G401 (cell line): ENCODE measurements at regions not wholly inside any gene's neighbourhood (a gene's known extent, or its start where the extent isn't known, plus 50 kb on each side); places are given as distances from the start of the nearest gene placed in this dataset.
"Not testable (repeated sequence)": the region's sequence is repeated elsewhere in the genome, so short reads cannot be mapped to it uniquely, and the experiment has no call there.

ENCODE experiments used
- DNase-seq: peaks from one replicate; pipeline ENCODE4 v3.0.0-alpha.2; 2015; ENCODE audit warnings: low spot score
- in situ Hi-C: cut with HindIII; loops from 2 replicates; pipeline ENCODE4 v1.10.0; 2016; ENCODE audit warnings: low sequenced_read_pairs, mixed read lengths

- in situ Hi-C loops: no loop called here
- no peak for DNase-seq
Observed at GRCh38 chr7:53229202-53229601, 193.8 kb downstream of the POM121L12 start.

GRCh38 chr7:53237344-53237913 is 202.0 kb downstream of the POM121L12 start:
- no peak for DNase-seq
- in situ Hi-C loops: no loop called here

GRCh38 chr7:53238021-53238605 is 202.7 kb downstream of the POM121L12 start:
- in situ Hi-C loops: no loop called here
- DNase-seq: no peak

GRCh38 chr7:53239151-53239550 is 203.7 kb downstream of the POM121L12 start:
- in situ Hi-C loops, DNase-seq: not testable (repeated sequence)

GRCh38 chr7:53245721-53246120 is 210.3 kb downstream of the POM121L12 start:
- DNase-seq: no peak
- in situ Hi-C loops: no loop called here

GRCh38 chr7:53246957-53247356 is 211.5 kb downstream of the POM121L12 start:
- in situ Hi-C loops: no loop called here

GRCh38 chr7:53252539-53252938 is 217.1 kb downstream of the POM121L12 start:
- in situ Hi-C loops: no loop called here
- DNase-seq: no peak

More at GRCh38 chr7:53246957-53247356, 211.5 kb downstream of the POM121L12 start:
- DNase-seq: no peak

- no peak for DNase-seq
- in situ Hi-C loops: no loop called here
Observed at GRCh38 chr7:53272081-53272480, 236.6 kb downstream of the POM121L12 start.

- in situ Hi-C loops: no loop called here
- no peak for DNase-seq
Observed at GRCh38 chr7:53281312-53281711, 245.9 kb downstream of the POM121L12 start.

- no peak for DNase-seq
Observed at GRCh38 chr7:53292341-53292740, 256.9 kb downstream of the POM121L12 start.

GRCh38 chr7:53302496-53303246 is 267.2 kb downstream of the POM121L12 start:
- DNase-seq: no peak
- in situ Hi-C loops: no loop called here

More at GRCh38 chr7:53292341-53292740, 256.9 kb downstream of the POM121L12 start:
- in situ Hi-C loops: no loop called here

- in situ Hi-C loops: no loop called here
- no peak for DNase-seq
Observed at GRCh38 chr7:53303781-53304180, 268.3 kb downstream of the POM121L12 start.

GRCh38 chr7:53306846-53307245 is 271.4 kb downstream of the POM121L12 start:
- DNase-seq: no peak
- in situ Hi-C loops: no loop called here

GRCh38 chr7:53311205-53311604 is 275.8 kb downstream of the POM121L12 start:
- in situ Hi-C loops: no loop called here
- no peak for DNase-seq

- in situ Hi-C loops: no loop called here
- DNase-seq: peak; percentile 67
Observed at GRCh38 chr7:53315981-53316380, 280.5 kb downstream of the POM121L12 start.

- in situ Hi-C loops: no loop called here
- DNase-seq: no peak
Observed at GRCh38 chr7:53318566-53318965, 283.1 kb downstream of the POM121L12 start.

GRCh38 chr7:53325061-53325460 is 289.6 kb downstream of the POM121L12 start:
- DNase-seq: no peak
- in situ Hi-C loops: no loop called here

- in situ Hi-C loops: no loop called here
- DNase-seq: no peak
Observed at GRCh38 chr7:53326634-53327033, 291.2 kb downstream of the POM121L12 start.

GRCh38 chr7:53336105-53336668 is 300.8 kb downstream of the POM121L12 start:
- in situ Hi-C loops: no loop called here
- DNase-seq: no peak

GRCh38 chr7:53340220-53340619 is 304.8 kb downstream of the POM121L12 start:
- in situ Hi-C loops: no loop called here

More at GRCh38 chr7:53340220-53340619, 304.8 kb downstream of the POM121L12 start:
- DNase-seq: no peak
